Glutamatergic neuron (in vitro differentiated cells): ENCODE measurements at regions not wholly inside any gene's neighbourhood (a gene's known extent, or its start where the extent isn't known, plus 50 kb on each side); places are given as distances from the start of the nearest gene placed in this dataset.

Experiments
- DNase-seq: peaks from one replicate; pipeline ENCODE4 v3.0.0; 2022
- H3K27ac Mint-ChIP-seq: one replicate; pipeline ENCODE4 v1.8.0; 2020; ENCODE audit warnings: mild to moderate bottlenecking, mixed read lengths, inconsistent platforms; ENCODE audit not compliant: unreplicated experiment
- H3K27me3 Mint-ChIP-seq: one replicate; pipeline ENCODE4 v1.8.0; 2020; ENCODE audit warnings: mild to moderate bottlenecking, moderate library complexity, mixed read lengths, inconsistent platforms; ENCODE audit not compliant: unreplicated experiment
- H3K36me3 Mint-ChIP-seq: one replicate; pipeline ENCODE4 v1.8.0; 2020; ENCODE audit warnings: mild to moderate bottlenecking, mixed read lengths, inconsistent platforms; ENCODE audit not compliant: unreplicated experiment
- H3K4me1 Mint-ChIP-seq: one replicate; pipeline ENCODE4 v1.8.0; 2020; ENCODE audit warnings: mild to moderate bottlenecking, low read depth, mixed read lengths, inconsistent platforms; ENCODE audit not compliant: unreplicated experiment
- H3K4me3 Mint-ChIP-seq: one replicate; pipeline ENCODE4 v1.8.0; 2020; ENCODE audit warnings: mild to moderate bottlenecking, mixed read lengths, inconsistent platforms; ENCODE audit not compliant: unreplicated experiment
- H3K9me3 Mint-ChIP-seq: one replicate; pipeline ENCODE4 v1.8.0; 2020; ENCODE audit warnings: mild to moderate bottlenecking, moderate library complexity, mixed read lengths, inconsistent platforms; ENCODE audit not compliant: unreplicated experiment
- TF ChIP-seq, protein P1 (sequence below): fragments of 200-600 bp; sonication (generic); IDR thresholded peaks from one replicate; pipeline ENCODE4 v1.5.0; 2021; ENCODE audit not compliant: partially characterized antibody, unreplicated experiment

DNA sequence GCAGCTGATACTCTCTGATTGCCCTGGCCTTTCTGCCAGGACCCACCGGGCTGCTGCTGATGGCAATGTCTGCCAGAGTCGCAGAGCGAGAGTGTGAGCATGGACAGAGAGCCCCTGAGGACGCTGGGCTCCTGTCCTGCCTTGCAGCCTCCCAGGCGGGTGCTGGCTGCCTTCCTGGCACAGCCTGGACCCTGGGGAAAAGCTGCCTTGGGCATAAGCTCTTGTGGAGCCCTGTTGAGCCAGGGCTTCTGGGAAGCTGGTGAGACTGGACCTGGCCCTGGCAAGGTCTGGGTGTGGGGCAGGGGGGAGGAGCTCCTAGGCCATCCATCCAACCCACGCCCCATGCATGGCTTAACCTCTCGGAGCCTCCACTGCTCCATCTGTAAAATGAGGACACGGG, 105.8 kb upstream of the WNT4 start:
- TF ChIP-seq, protein P1, sequence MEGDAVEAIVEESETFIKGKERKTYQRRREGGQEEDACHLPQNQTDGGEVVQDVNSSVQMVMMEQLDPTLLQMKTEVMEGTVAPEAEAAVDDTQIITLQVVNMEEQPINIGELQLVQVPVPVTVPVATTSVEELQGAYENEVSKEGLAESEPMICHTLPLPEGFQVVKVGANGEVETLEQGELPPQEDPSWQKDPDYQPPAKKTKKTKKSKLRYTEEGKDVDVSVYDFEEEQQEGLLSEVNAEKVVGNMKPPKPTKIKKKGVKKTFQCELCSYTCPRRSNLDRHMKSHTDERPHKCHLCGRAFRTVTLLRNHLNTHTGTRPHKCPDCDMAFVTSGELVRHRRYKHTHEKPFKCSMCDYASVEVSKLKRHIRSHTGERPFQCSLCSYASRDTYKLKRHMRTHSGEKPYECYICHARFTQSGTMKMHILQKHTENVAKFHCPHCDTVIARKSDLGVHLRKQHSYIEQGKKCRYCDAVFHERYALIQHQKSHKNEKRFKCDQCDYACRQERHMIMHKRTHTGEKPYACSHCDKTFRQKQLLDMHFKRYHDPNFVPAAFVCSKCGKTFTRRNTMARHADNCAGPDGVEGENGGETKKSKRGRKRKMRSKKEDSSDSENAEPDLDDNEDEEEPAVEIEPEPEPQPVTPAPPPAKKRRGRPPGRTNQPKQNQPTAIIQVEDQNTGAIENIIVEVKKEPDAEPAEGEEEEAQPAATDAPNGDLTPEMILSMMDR: no peak
- H3K36me3 Mint-ChIP-seq: no peaks in the 10 kb centered on the region
- no peak overlapping the region for H3K4me3 Mint-ChIP-seq
- no peak for DNase-seq
- H3K9me3 Mint-ChIP-seq: no peaks in the 10 kb centered on the region
- peaks cover 6% of the 10 kb centered on the region for H3K4me1 Mint-ChIP-seq
- peaks cover 8% of the 10 kb centered on the region for H3K27me3 Mint-ChIP-seq
- H3K27ac Mint-ChIP-seq: no peak overlapping the region

DNA sequence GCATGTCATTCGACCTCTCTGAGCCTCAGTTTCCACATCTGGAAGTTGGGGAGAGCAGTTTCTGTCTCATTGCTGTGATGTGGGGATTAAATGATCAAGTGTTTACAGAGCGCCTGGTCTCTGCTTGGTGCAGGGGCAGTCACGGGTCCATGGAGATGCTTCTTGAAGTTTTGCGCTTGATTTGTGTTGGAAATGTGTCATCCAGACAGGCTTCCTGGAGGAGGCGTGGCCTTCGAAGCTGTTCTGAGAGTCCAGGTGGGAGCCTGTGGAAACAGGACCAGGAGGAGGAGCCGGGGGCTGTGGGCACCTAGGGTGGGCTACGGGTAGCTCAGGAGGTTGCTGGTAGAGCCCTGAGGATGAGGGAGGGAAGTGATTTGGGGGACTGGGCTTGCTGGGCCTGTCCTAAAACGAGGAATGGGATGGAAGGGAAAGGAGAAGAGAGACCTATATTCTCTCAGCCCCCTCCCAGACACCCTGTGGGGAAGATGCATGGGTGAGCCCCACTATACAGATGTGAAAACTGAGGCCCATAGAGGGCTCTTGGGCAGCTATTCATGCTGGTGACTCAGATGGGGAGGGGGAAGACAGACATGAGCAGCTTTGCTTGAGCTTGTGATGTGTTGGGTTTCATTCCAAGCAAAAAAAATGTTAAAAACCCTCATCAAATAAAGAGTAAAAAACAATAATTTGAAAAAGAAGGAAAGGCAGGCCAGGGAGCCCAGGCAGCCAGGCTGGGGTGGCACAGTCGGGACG, 107.2 kb upstream of the WNT4 start:
- Mint-ChIP-seq H3K4me3 (no peak overlapping the region), H3K27me3 (peaks cover 8% of the 10 kb centered on the region), H3K9me3 (no peaks in the 10 kb centered on the region), H3K36me3 (no peaks in the 10 kb centered on the region), H3K4me1 (peaks cover 13% of the 10 kb centered on the region), H3K27ac (no peak overlapping the region)
- no peak for DNase-seq
- TF ChIP-seq, protein P1: no peak

DNA sequence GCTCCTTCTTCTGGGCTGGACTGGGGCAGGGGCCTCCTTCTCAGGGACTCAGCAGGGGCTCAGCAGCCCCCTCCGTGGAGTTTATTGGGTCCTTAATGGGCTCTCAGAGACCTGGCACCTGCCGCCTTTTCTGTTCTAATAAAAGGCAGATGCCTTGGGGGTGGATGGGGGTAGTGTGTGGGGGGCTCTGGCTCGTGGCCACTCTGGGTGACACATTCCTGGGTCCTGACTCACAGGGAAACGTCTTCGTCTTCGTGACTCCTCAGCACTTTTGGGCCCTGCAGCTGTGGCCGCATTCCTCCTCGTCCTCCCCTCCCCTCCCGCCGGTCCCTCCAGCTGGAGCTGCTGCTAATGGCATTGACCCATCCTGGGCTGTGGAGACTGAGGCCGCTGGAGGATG, 107.8 kb upstream of the WNT4 start:
- peaks cover 13% of the 10 kb centered on the region for H3K4me1 Mint-ChIP-seq
- H3K9me3 Mint-ChIP-seq: no peaks in the 10 kb centered on the region
- H3K36me3 Mint-ChIP-seq: no peaks in the 10 kb centered on the region
- H3K4me3 Mint-ChIP-seq: no peak overlapping the region
- DNase-seq: no peak
- TF ChIP-seq, protein P1: no peak
- H3K27me3 Mint-ChIP-seq: peaks cover 8% of the 10 kb centered on the region
- no peak overlapping the region for H3K27ac Mint-ChIP-seq

DNA sequence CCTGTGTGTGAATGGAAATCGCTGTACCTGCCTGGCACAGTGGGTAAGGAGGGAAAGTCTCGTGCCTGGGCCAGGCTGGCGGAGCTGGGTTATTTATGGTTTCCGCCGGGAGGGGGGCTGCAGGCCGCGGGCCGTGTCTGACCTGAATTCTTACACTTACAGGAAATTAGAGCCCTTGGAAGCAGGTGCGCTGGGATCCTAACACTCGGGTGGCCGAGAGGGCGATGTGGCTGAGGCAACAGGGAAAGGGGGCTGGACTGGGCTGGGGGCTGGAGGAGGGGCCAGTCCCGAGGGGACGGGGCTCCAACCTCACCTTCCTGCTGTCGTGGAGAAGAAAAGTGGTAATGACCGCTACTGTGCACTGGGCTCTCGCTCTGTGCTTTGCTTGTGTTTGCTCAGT, 109.4 kb upstream of the WNT4 start:
- peaks cover 13% of the 10 kb centered on the region for H3K4me1 Mint-ChIP-seq
- no peak overlapping the region for H3K4me3 Mint-ChIP-seq
- no peak for DNase-seq
- no peak overlapping the region for H3K27ac Mint-ChIP-seq
- no peaks in the 10 kb centered on the region for H3K9me3 Mint-ChIP-seq
- peaks cover 3% of the 10 kb centered on the region for H3K27me3 Mint-ChIP-seq
- TF ChIP-seq, protein P1: no peak
- no peaks in the 10 kb centered on the region for H3K36me3 Mint-ChIP-seq

DNA sequence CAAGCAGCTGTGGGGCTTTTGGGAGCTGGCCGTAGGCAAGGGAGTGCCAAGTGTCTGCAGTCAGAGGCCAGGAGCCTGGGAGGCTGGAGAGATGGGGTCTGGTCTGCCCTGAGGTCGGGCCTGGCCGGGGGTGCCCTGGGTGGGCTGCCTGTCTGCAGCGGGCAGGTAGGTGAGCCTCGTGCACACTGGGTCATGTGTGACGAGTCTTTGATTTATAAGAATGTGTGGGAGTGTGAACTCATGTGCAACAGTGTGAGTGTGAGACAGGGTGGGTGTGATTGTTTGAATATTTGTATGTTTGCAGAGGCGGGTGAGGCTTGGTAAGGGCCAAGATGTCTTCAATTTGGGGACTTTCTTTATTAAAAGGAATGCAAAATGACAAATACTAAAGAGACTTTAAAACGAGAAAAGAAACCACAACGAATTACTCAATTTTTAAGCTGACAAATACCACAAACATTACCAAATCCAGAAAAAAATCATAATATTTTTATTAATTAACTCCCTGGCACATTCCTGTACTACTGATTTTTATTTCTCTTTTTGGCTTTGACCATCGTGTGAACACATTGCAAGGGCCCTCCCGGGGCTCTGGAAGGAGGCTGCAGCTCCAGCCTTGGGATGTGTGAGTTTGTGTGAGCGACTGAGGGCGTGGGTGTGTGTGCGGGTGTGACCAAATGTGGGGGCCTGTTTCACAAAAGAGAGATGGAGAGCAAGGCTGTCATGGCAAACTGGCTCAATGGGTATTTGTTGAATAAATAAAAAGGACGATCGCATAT, 110.3 kb upstream of the WNT4 start:
- Mint-ChIP-seq H3K4me3 (peak overlapping the region; percentile 5), H3K4me1 (peaks cover 13% of the 10 kb centered on the region), H3K27ac (no peak overlapping the region), H3K9me3 (no peaks in the 10 kb centered on the region), H3K36me3 (no peaks in the 10 kb centered on the region), H3K27me3 (peaks cover 1% of the 10 kb centered on the region)
- no peak for DNase-seq
- TF ChIP-seq, protein P1: no peak
